ENCODE measurements at regions not wholly inside any gene's neighbourhood (a gene's known extent, or its start where the extent isn't known, plus 50 kb on each side); places are given as distances from the start of the nearest gene placed in this dataset.

- no TSS peak for BruUV-seq (replicated peaks)
- H3K27me3 Mint-ChIP-seq (ENCODE audit: unreplicated experiment), result no peaks in the 10 kb centered on the region
- no peak overlapping the region for H3K4me3 Mint-ChIP-seq (ENCODE audit: low read depth, unreplicated experiment)
- TF ChIP-seq, protein P1, sequence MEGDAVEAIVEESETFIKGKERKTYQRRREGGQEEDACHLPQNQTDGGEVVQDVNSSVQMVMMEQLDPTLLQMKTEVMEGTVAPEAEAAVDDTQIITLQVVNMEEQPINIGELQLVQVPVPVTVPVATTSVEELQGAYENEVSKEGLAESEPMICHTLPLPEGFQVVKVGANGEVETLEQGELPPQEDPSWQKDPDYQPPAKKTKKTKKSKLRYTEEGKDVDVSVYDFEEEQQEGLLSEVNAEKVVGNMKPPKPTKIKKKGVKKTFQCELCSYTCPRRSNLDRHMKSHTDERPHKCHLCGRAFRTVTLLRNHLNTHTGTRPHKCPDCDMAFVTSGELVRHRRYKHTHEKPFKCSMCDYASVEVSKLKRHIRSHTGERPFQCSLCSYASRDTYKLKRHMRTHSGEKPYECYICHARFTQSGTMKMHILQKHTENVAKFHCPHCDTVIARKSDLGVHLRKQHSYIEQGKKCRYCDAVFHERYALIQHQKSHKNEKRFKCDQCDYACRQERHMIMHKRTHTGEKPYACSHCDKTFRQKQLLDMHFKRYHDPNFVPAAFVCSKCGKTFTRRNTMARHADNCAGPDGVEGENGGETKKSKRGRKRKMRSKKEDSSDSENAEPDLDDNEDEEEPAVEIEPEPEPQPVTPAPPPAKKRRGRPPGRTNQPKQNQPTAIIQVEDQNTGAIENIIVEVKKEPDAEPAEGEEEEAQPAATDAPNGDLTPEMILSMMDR (IDR thresholded peaks at IDR 0.05; ENCODE audit: unreplicated experiment), result no peak
- H3K36me3 Mint-ChIP-seq (ENCODE audit: insufficient read depth, unreplicated experiment), result no peaks in the 10 kb centered on the region
- H3K27ac Mint-ChIP-seq (ENCODE audit: unreplicated experiment), result no peak overlapping the region
- CTCF ChIA-PET, result no interaction called here
- intact Hi-C loops (cut with micrococcal nuclease; ENCODE audit: unreplicated experiment), result no loop called here
- H3K9me3 Mint-ChIP-seq (ENCODE audit: low read depth, unreplicated experiment), result no peaks in the 10 kb centered on the region
- no peak for DNase-seq
- H3K4me1 Mint-ChIP-seq (ENCODE audit: low read depth, unreplicated experiment), result peaks cover 11% of the 10 kb centered on the region
These were observed 178.9 kb upstream of the SULF2 start for GRCh38 chr20:47964149-47964548.

DNA sequence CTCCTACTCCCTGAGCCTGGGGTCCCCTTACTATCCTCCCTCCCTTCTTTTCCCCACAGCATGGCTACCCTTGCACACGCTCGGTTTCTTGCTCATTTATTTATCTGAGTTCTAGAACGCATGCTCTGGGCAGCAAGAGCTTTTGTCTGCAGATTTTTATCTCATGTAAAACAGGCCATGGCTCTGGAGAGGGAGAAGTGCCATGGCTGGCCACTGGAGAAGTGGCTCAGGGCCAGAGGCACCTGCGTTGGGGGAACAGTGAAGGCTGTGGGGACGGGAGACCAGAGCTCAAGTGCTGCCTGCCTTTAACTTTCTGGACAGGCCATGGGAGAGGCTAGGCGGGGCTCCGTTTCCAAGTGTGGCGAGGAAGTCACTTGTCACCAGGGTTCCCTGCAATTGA lies 177.7 kb upstream of the SULF2 start:
- TF ChIP-seq, protein P1 (IDR thresholded peaks at IDR 0.05; ENCODE audit: unreplicated experiment), result no peak
- Mint-ChIP-seq H3K4me1 (ENCODE audit: low read depth, unreplicated experiment) (peaks cover 11% of the 10 kb centered on the region), H3K9me3 (ENCODE audit: low read depth, unreplicated experiment) (no peaks in the 10 kb centered on the region), H3K4me3 (ENCODE audit: low read depth, unreplicated experiment) (no peak overlapping the region), H3K27me3 (ENCODE audit: unreplicated experiment) (no peaks in the 10 kb centered on the region), H3K36me3 (ENCODE audit: insufficient read depth, unreplicated experiment) (no peaks in the 10 kb centered on the region), H3K27ac (ENCODE audit: unreplicated experiment) (no peak overlapping the region)
- intact Hi-C loops (cut with micrococcal nuclease; ENCODE audit: unreplicated experiment), result no loop called here
- BruUV-seq (replicated peaks), result no TSS peak
- DNase-seq, result no peak
- CTCF ChIA-PET, result interaction anchor here (0.7 to 1.3 kb wide), 3 partner anchors 18 to 40 kb away, joined by 4 to 6 read pairs (median 4); no protein-coding TSS in a partner anchor

DNA sequence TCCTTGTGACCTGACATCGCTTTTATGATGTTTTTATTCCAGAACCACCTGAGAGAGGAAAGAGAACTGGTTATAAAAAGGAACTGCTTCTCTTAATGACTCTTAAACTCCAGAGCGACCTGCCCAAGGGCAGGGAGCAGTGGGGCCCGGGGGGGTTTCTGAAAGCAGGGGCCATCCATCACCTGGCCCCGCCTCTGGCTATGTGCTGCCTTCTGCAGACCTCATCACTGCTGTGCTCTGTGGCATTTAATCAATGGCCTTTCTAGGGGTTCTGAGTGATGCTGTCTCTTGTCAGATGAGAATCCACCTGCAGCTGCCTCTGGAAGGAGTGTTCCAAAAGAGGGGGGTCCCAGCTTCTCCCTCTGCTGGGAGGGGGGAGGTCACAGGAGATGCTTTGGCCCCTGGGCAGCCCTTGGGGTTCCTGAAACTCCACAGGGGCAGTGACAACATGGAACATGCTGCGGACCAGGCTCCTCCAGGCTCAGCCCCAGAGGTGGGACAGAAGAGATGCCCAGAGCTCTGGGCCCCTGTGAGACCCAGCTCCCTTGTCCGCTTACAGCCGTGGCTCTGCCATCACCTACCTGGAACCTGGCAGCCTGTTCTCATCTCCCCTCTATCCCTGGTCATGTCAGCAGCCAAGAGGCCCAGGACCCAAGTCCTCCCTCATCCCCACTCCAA lies 177.1 kb upstream of the SULF2 start:
- H3K9me3 Mint-ChIP-seq (ENCODE audit: low read depth, unreplicated experiment), result no peaks in the 10 kb centered on the region
- H3K4me1 Mint-ChIP-seq (ENCODE audit: low read depth, unreplicated experiment), result peaks cover 11% of the 10 kb centered on the region
- DNase-seq, result no peak
- BruUV-seq (replicated peaks), result no TSS peak
- intact Hi-C loops (cut with micrococcal nuclease; ENCODE audit: unreplicated experiment), result no loop called here
- TF ChIP-seq, protein P1 (IDR thresholded peaks at IDR 0.05; ENCODE audit: unreplicated experiment), result no peak
- H3K27me3 Mint-ChIP-seq (ENCODE audit: unreplicated experiment), result no peaks in the 10 kb centered on the region
- CTCF ChIA-PET, result interaction anchor here (0.7 to 1.3 kb wide), 2 partner anchors 18 to 34 kb away, joined by 4 to 6 read pairs; no protein-coding TSS in a partner anchor
- no peak overlapping the region for H3K4me3 Mint-ChIP-seq (ENCODE audit: low read depth, unreplicated experiment)
- no peaks in the 10 kb centered on the region for H3K36me3 Mint-ChIP-seq (ENCODE audit: insufficient read depth, unreplicated experiment)
- H3K27ac Mint-ChIP-seq (ENCODE audit: unreplicated experiment), result no peak overlapping the region

GRCh38 chr20:47960769-47961541 lies 175.7 kb upstream of the SULF2 start:
- no peaks in the 10 kb centered on the region for H3K27me3 Mint-ChIP-seq (ENCODE audit: unreplicated experiment)
- H3K9me3 Mint-ChIP-seq (ENCODE audit: low read depth, unreplicated experiment), result no peaks in the 10 kb centered on the region
- no peak for DNase-seq
- H3K36me3 Mint-ChIP-seq (ENCODE audit: insufficient read depth, unreplicated experiment), result no peaks in the 10 kb centered on the region
- no peak overlapping the region for H3K4me3 Mint-ChIP-seq (ENCODE audit: low read depth, unreplicated experiment)
- H3K27ac Mint-ChIP-seq (ENCODE audit: unreplicated experiment), result no peak overlapping the region
- TF ChIP-seq, protein P1 (IDR thresholded peaks at IDR 0.05; ENCODE audit: unreplicated experiment), result no peak
- CTCF ChIA-PET, result no interaction called here
- BruUV-seq (replicated peaks), result no TSS peak
- peaks cover 11% of the 10 kb centered on the region for H3K4me1 Mint-ChIP-seq (ENCODE audit: low read depth, unreplicated experiment)
- intact Hi-C loops (cut with micrococcal nuclease; ENCODE audit: unreplicated experiment), result no loop called here
